Hematopoietic multipotent progenitor cell (in vitro differentiated cells): ENCODE measurements at regions not wholly inside any gene's neighbourhood (a gene's known extent, or its start where the extent isn't known, plus 50 kb on each side); places are given as distances from the start of the nearest gene placed in this dataset.

Source experiments
- DNase-seq, 3 donors: peaks; one replicate each; pipeline ENCODE4 v3.0.0-alpha.2; 2011 to 2015; ENCODE audit warnings: low read depth in 2 of 3, low spot score in 2 of 3

GRCh38 chr12:87795555-87795954, 233.6 kb downstream of the C12orf50 start:
- DNase-seq: no peak

DNA sequence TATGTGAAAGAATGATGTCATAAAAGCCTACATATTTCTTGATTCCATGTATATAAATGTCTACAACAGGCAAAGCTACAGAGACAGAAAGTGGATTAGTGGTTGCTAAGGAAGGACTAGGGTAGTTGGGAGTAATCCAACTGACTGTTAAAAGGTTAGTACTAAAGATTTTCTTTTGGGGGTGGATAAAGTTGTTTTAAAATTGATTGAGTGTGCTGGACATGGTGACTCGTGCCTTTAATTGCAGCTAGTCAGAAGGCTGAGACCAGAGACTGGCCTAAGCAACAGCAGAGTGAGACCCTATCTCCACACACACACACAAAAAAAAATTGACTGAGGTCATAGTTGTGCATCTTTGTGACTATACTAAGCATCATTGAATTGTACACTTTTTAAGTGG, 234.3 kb downstream of the C12orf50 start:
- DNase-seq: no peak

DNA sequence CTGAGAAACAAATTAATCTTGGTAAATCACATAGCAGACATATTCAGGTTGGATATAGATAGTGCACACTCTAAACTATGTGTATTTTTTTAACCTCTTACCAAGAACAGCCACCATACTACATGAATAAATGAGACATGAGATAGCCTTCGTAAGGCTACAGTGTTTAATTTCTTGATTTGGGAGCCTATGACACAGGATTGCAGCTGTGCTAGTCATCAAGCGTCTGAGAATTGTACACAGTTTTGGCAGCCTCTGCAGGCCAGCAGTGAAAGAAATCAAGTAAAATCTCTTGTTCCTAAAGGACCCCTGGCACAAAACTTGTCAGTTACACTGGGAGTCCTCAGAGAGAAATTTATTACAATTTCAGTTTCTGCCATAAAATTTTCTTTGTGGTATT, 236.1 kb downstream of the C12orf50 start:
- no peak for DNase-seq

DNA sequence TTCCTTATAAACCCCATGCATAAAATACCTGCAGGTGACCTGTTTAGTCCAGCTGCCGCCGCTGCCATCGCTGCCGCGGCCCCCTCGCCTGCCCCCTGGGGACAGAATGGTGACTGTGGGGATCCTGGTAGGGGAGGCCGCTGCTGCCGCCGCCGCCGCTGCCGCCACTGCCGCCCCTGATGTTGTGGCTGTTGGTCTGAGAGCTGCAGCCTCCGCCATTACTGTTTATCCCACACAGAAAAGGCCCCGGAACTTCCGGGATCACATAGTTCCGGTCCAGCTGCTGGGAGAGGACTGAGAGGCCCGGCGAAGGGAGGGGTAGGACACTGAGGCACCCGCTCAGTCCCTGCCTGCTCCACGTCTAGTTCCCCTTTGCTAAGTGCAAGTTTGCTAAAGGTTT, 244.9 kb downstream of the C12orf50 start:
- DNase-seq: no peak

GRCh38 chr12:87783467-87783866, 245.7 kb downstream of the C12orf50 start:
- DNase-seq: no peak

DNA sequence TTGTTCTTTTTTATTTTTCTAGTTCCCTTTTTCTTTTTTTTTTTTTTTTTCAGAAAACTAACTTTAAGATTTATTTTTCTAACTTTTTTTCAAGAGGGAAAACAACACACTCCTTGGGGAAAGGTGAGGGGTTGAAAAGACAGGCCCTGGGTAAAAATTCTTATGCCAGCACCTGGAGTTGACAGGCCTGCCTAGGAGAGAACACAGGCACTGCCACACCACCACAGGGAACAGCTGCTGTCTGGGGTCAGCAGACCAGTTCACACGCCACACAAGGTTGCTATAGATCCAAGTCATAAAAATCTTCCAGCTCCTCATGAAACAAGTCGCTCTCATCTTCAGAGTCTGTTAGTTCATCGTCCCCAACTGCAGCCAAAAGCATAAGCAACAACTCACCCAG, 246.4 kb downstream of the C12orf50 start:
- no peak for DNase-seq

DNA sequence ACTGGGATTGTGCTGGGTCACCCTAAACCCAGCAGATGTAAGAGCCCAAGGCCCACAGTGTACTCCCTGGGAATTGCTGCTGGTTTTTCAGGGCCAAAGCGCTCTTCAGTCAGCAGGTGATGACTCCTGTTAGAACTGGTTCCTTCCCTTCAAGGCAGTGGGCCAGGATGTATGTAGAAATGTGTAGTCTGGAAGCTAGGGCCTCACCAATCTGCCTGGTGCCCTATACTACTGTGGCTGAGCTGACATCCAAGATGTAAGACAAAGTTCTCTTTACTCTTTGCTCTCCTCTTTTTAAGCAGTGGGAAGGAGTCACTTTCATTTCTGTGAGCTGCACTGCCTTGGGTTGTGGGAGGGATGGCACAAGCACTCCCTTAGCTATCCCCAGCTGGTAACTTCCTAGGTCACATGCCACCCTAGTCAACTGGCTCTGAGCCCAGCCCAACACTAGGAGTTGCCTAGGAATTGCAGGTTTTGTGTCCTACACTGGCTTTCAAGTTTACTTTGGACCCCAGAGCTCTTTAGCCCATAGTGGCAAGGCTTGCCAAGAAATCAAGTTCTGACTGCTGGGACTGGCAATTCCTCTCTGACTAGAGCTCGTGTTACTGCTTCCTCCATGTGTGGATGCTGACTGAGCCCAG, 249.2 kb downstream of the C12orf50 start:
- DNase-seq: no peak

GRCh38 chr12:87779016-87779415, 250.2 kb downstream of the C12orf50 start:
- no peak for DNase-seq

GRCh38 chr12:87778065-87778464, 251.1 kb downstream of the C12orf50 start:
- DNase-seq: no peak

DNA sequence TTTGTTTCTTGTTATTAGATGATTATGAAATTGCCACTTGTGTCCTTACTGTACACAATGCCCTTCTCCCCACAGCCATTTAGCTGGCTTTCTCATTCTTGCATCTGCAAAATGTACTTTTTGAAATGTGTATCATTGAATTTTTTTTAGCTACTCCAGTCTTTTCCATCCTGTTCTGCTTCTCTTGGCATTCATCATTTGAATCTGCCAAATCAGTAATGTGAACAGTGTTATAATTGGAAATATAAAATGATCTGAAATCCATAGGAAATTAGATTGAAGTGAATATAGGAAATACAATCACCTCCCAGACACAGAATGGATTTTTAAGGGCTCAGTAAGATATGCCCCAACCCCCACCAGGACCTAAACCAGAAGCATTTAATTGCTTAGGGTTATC, 253.4 kb downstream of the C12orf50 start:
- no peak for DNase-seq

DNA sequence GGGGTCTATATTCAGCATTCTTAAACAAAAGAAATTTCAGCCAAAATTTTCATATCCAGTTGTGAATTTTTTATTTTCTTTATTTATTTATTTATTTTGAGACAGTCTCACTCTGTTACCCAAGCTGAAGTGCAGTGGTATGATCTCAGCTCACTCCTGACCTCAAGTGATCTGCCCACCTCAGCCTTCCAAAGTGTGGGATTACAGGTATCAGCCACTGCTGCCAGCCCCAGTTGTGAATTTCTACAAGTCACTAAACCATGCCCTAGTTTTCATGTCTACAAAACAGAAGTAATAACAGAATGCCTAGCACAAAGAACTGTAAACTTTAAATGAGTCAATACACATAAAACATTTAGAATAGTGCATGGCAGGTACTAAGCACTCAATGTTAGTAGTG, 254.2 kb downstream of the C12orf50 start:
- no peak for DNase-seq

- DNase-seq: no peak
Observed at GRCh38 chr12:87772401-87772800, 256.8 kb downstream of the C12orf50 start.

- DNase-seq: no peak
Observed at GRCh38 chr12:87768501-87769287, 260.5 kb downstream of the C12orf50 start.

GRCh38 chr12:87766044-87766443, 263.2 kb downstream of the C12orf50 start:
- no peak for DNase-seq

DNA sequence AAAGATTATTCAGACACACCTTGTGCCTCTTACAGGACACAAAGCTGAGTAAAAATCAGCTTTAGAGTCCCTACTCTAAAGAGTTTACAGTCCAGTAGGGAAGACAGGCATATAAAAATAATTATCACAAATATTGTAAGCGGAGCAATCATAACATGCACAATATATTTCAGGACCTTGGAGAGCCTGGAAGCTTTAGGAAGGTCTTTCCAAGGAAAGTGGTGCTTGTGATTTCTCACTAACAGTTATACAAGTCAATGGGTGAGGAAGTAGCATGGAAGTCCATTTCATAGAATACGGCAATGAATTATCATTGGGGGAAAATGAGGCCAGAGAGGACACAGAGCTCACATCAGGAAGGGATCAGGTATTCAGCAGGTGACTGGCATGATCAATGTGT, 268.3 kb downstream of the C12orf50 start:
- DNase-seq: no peak

DNA sequence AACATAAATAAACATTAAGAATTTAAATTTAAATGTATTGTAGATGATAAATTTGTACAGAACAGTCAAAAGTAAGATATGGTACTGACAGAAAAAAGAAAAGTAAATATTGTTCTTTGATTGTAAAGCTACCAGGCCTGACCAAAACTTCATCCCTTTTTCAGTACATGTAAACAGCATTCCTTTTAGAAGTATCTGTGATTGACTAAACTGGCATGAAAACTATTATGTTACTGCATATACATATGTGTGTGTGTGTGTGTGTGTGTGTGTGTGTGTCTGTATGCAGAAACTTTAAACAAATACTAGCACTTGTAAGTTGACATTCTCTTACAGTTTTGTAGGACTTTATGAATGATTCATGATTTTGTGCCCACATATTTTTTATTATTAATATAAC, 270.9 kb downstream of the C12orf50 start:
- no peak for DNase-seq

- DNase-seq: no peak
Observed at GRCh38 chr12:87756721-87757120, 272.5 kb downstream of the C12orf50 start.

- DNase-seq: no peak
Observed at GRCh38 chr12:87756111-87756510, 273.1 kb downstream of the C12orf50 start.

DNA sequence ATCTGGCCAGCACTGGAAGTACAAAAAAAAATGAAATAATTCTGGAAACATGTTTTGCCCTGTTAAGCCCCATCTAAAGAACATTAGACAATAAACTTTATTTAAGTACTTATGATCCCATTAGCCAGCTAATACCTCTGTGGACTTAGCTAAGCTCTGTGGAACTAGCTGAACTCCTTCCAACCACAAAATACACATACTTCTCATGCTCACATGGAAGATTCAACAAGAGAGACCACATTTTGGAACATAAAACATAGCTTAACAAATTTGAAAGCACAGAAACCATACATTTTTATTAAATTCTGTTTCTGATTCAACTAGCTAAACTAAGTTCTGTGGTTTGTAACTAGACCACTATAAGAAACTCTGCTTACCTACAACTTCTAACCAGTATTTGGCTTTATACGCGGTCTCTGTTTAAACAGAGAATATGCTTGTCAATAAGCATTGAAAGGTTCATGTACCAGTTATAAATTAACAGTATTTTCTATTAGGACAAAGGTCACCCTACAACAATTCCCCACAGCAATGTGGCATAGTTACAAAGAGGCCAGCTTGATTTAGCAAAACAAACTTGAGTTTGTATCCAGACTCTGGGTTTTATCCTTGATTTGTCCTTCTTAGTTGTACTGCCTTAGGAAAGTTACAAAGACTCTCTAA, 300.1 kb downstream of the C12orf50 start:
- no peak for DNase-seq

GRCh38 chr12:87720967-87721366, 308.2 kb downstream of the C12orf50 start:
- DNase-seq: no peak

- DNase-seq: no peak
Observed at GRCh38 chr12:87704374-87704773, 324.8 kb downstream of the C12orf50 start.

DNA sequence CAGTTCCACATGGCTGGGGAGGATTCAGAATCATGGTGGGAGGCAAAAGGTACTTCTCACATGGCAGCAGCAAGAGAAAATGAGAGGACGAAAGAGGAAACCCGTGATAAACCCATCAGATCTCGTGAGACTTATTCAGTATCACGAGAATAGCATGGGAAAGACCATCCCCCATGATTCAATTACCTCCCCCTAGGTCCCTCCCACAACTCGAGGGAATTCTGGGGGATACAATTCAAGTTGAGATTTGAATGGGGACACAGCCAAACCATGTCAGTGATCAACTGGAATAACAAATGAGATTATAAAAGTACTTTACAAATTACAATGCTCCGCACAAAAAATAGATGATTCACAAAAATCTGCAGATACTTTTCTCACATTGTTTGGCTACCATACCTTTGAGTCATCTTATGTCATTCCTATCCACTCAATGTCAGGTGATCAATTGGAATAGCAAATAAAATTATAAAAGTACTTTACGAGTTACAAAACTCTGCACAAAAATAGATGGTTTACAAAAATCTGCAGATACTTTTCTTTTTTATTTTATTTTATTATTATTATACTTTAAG, 338.9 kb downstream of the C12orf50 start:
- DNase-seq: no peak
